ENCODE measurements at regions not wholly inside any gene's neighbourhood (a gene's known extent, or its start where the extent isn't known, plus 50 kb on each side); places are given as distances from the start of the nearest gene placed in this dataset.
A peak's percentile ranks its signal among the peaks of the same experiment; 100 is the strongest.
"Not testable (repeated sequence)": the region's sequence is repeated elsewhere in the genome, so short reads cannot be mapped to it uniquely, and the experiment has no call there.

DNA sequence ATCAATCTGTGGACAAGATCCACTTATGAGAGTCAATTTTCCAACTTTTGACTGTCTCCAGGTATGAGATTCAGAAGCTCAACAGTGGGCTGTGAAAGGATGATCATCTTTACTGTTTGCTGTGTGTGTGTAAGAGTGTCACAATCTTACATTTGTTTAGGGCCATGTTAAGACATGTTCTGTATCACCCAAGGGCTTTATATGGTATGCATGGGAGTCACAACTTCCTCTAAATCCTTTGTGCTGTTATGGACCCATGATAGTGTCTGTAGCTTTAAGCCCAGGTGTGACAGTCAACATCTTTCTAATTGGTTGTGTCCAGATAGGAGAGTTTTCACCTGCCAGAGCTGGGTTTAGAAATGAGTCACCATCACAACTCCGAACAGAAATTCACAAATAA lies 70.2 kb downstream of the ZNF726 start:
- not testable (repeated sequence) for DNase-seq (ENCODE audit: low read depth); H3K4me3 ChIP-seq (ENCODE audit: low read depth, low read length)

DNA sequence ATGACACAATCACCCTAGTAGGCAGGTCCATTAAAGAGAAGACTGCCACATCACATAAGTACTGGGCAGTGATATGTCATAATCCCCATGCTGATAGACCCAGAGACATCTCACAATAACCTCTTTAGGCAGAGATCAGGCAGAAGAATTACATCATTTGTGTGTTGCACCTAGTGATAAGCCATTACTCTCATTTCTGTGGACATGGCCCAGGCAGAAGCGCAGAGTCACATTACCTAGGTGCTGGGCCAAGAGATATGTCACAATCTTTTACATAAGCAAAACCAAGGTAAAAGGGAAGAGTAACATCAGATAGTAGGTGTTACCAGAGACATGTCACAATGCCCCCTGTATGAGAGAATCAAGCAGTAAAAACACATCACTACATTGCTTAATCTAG lies 71.9 kb downstream of the ZNF726 start:
- DNase-seq (ENCODE audit: low read depth): no peak
- no peak overlapping the region for H3K4me3 ChIP-seq (ENCODE audit: low read depth, low read length)
- TF ChIP-seq, protein P1, sequence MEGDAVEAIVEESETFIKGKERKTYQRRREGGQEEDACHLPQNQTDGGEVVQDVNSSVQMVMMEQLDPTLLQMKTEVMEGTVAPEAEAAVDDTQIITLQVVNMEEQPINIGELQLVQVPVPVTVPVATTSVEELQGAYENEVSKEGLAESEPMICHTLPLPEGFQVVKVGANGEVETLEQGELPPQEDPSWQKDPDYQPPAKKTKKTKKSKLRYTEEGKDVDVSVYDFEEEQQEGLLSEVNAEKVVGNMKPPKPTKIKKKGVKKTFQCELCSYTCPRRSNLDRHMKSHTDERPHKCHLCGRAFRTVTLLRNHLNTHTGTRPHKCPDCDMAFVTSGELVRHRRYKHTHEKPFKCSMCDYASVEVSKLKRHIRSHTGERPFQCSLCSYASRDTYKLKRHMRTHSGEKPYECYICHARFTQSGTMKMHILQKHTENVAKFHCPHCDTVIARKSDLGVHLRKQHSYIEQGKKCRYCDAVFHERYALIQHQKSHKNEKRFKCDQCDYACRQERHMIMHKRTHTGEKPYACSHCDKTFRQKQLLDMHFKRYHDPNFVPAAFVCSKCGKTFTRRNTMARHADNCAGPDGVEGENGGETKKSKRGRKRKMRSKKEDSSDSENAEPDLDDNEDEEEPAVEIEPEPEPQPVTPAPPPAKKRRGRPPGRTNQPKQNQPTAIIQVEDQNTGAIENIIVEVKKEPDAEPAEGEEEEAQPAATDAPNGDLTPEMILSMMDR (IDR thresholded peaks at IDR 0.05; ENCODE audit: insufficient read depth, low read depth, low read length): no peak

DNA sequence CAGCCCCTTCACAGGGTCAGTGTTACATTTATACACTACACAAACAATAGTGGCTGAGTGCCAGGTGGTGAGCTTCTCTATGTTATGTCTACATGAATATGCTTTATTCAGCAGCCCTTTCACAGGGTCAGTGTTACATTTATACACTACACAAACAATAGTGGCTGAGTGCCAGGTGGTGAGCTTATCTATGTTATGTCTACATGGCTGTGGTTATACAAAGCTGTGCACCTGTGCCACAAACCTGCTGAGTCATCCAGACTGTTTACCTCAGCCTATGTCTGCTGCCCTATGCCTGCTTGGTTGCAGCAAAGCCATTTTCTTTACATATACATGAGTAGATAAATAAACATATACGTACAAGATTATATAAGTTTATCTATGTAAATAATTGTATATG lies 76.5 kb downstream of the ZNF726 start:
- TF ChIP-seq, protein P1 (IDR thresholded peaks at IDR 0.05; ENCODE audit: insufficient read depth, low read depth, low read length): no peak
- H3K4me3 ChIP-seq (ENCODE audit: low read depth, low read length): no peak overlapping the region
- DNase-seq (ENCODE audit: low read depth): no peak

DNA sequence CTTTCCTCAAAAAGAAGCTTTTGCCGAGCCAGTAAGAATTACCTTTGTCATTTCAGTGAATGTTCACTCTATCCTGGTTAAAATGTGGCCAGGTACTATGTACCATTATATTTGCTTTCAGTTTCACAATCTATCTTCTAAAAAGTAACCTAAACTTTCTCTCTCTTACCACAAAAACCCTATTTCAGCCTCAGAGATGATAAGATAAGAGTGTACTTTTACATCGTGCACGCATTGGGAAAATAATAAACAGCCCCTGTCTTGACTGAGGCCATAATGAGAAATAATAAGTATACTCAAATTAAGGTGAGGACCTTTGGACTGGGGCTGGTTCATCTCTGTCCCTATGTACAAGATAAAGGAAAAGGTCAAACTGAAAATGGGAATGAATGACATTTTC lies 77.7 kb downstream of the ZNF726 start:
- no peak overlapping the region for H3K4me3 ChIP-seq (ENCODE audit: low read depth, low read length)
- TF ChIP-seq, protein P1 (IDR thresholded peaks at IDR 0.05; ENCODE audit: insufficient read depth, low read depth, low read length): no peak
- DNase-seq (ENCODE audit: low read depth): no peak

DNA sequence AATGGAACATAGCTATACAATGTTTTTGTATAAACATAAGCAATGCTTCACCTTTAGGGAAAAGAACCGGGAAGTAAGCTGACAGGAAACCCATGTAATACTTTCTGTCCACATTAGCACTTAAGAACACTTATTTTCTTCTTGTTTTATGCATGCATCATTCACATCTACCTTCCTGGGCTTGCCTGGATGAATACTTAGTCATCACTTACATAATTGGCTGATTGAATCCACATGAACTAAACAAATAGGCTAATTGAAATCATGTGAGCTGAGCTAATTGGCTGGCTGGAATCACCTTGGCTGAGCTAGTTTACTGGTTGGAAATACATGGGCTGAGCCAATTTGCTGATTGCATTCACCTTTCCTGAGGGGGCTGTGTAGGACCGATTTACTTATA lies 78.8 kb downstream of the ZNF726 start:
- DNase-seq (ENCODE audit: low read depth): no peak
- TF ChIP-seq, protein P1 (IDR thresholded peaks at IDR 0.05; ENCODE audit: insufficient read depth, low read depth, low read length): no peak
- no peak overlapping the region for H3K4me3 ChIP-seq (ENCODE audit: low read depth, low read length)

DNA sequence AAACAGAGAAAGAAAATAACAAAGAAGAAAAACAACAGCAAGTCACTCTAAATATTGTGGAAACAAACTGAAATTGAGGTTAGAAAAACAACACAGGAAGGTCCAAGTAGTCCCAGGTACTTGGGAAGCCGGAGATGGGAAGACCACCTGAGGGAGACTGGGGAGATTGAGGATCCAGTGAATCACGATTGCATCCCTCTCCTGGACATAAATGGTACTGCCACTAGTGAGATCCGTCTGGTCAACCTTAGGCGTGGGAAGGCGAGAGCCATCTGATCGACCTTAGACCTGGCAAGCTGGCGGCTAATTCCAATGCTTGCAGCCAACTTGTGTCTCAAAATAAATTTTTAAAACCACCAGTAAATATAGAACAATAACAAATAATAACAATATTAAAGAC lies 81.9 kb downstream of the ZNF726 start:
- H3K4me3 ChIP-seq (ENCODE audit: low read depth, low read length): no peak overlapping the region
- no peak for DNase-seq (ENCODE audit: low read depth)
- TF ChIP-seq, protein P1 (IDR thresholded peaks at IDR 0.05; ENCODE audit: insufficient read depth, low read depth, low read length): peak; percentile 29

DNA sequence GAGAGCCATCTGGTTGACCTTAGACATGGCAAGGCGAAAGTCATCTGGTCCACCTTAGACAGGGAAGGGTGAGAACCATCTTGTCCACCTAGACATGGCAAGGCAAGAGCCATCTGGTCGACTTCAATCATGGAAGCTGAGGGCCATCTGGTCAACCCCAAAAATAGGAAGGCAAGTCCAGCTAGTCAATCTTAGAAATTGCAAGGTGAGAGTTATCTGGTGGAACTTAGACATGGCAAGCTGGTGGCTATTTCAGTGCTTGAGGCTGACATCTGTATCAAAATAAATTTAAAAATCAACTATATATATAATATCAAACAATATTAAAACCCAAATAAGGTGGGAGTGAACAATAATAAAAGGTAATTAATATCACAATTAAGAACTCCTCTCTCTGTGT lies 83.9 kb downstream of the ZNF726 start:
- DNase-seq (ENCODE audit: low read depth): no peak
- no peak overlapping the region for H3K4me3 ChIP-seq (ENCODE audit: low read depth, low read length)
- TF ChIP-seq, protein P1 (IDR thresholded peaks at IDR 0.05; ENCODE audit: insufficient read depth, low read depth, low read length): no peak

Data from fibroblast of villous mesenchyme (primary cell).